Fibroblast of skin of left biceps (primary cell): ENCODE measurements at regions not wholly inside any gene's neighbourhood (a gene's known extent, or its start where the extent isn't known, plus 50 kb on each side); places are given as distances from the start of the nearest gene placed in this dataset.
"Not testable (repeated sequence)": the region's sequence is repeated elsewhere in the genome, so short reads cannot be mapped to it uniquely, and the experiment has no call there.

Source experiments
- DNase-seq, 2 experiments: peaks; one replicate each; pipeline ENCODE4 v3.0.0-alpha.2; 2013; ENCODE audit warnings: low read depth in 2 of 2

DNA sequence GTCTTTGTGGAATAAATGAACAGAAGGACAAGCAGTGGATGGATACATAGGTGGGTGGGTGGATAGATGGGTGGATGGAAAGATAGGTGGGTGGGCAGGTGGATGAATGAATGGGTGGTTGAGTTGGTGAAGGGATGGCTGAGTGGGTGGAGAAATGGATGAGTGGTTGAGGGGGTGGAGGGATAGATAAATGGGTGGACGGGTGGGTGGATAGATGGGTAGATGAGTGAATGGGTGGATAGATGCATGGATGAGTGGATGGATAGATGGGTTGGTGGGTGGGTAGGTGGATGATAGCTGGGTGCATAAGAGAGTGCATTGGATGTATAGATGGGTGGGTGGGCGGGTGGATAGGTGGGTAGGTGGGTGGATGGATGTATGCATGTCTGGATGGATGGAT, 63.5 kb downstream of the UNC93B1 start:
- not testable (repeated sequence) for DNase-seq

- not testable (repeated sequence) for DNase-seq
Observed at GRCh38 chr11:67938964-67939363, 64.9 kb downstream of the UNC93B1 start.

GRCh38 chr11:67938371-67938770, 65.5 kb downstream of the UNC93B1 start:
- not testable (repeated sequence) for DNase-seq

DNA sequence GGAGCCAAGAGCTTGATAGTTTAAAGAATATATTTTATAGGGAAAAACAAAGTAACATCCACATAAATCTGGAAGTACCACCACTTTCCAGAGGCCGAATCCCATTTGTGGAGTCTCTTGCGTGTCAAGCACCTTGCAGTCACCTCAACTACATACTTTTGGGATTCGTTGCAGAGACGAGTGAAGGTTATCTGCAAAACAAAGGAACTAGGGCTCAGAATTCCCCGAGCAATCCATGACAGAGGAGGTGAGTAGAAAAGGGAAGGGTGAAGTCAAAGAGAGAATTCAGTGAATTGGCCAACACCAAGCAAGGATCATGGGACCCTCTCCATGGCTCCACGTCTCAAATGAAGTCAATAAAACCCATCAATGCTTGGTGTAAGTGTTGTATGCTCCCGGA, 80.3 kb downstream of the UNC93B1 start:
- not testable (repeated sequence) for DNase-seq

DNA sequence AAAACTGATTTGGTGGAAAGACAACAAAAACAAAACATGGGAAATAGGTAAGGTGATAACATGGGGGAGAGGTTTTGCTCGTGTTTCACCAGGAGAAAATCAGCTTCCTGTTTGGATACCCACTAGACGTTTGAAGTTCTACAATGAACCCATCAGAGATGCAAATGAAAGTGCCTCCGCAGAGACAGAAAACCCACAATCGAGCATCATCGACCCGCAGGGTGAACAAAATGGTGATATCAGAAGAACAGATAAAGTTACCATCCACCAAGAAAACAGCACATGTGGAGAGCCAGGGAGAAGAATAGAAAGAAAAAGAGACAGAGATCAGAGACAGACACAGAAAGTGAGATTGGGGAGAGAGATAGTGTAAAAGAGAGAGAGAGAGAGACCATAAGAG, 83.4 kb downstream of the UNC93B1 start:
- not testable (repeated sequence) for DNase-seq

DNA sequence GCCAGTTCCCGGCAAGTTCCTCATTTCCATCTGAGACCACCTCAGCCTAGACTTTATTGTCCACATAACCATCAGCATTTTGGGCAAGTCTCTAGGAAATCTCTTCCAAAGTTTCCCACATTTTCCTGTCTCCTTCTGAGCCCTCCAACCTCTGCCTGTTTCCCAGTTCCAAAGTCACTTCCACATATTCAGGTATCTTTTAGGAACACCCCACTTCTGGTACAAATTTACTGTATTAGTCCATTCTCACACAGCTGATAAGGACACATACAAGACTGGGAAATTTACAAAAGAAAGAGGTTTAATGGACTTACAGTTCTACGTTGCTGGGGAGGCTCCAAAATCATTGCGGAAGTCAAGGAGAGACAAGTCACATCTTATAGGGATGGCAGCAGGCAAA, 91.7 kb downstream of the UNC93B1 start:
- not testable (repeated sequence) for DNase-seq

GRCh38 chr11:67911211-67911610, 92.7 kb downstream of the UNC93B1 start:
- DNase-seq = not testable (repeated sequence)

DNA sequence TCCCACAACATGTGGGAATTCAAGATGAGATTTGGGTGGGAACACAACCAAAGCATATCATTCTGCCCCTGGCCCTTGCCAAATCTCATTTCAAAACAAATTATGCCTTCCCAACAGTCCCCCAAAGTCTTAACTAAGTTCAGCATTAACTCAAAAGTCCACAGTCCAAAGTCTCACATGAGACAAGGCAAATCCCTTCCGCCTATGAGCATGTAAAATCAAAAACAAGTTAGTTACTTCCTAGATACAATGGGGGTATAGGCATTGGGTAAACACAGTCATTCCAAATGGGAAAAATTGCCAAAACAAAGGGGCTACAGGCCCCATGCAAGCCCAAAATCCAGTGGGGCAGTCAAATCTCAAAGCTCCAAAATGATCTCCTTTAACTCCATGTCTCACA, 93.1 kb downstream of the UNC93B1 start:
- DNase-seq = not testable (repeated sequence)

DNA sequence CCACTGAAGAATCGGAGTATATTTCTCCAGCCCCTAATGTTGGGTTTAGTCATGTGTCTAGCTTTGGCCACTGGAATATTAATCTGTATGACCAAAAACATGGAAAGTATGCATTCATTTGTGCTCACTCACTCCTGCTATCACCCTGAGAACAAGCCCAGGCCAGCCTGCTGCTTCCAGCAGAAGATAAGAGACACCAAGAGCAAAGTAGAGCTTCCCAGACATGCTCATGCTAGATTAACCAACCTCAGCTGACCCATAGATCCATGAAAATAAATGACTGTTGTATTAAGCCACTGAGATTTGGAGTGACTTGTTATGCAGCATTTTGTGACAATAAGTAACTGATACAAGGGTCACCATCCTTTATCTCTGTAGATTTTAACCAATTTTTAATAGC, 96.9 kb downstream of the UNC93B1 start:
- not testable (repeated sequence) for DNase-seq

- not testable (repeated sequence) for DNase-seq
Observed at GRCh38 chr11:67899462-67899861, 104.4 kb downstream of the UNC93B1 start.

GRCh38 chr11:67893487-67893886, 110.4 kb downstream of the UNC93B1 start:
- not testable (repeated sequence) for DNase-seq

- not testable (repeated sequence) for DNase-seq
Observed at GRCh38 chr11:67889646-67890045, 114.3 kb downstream of the UNC93B1 start.

DNA sequence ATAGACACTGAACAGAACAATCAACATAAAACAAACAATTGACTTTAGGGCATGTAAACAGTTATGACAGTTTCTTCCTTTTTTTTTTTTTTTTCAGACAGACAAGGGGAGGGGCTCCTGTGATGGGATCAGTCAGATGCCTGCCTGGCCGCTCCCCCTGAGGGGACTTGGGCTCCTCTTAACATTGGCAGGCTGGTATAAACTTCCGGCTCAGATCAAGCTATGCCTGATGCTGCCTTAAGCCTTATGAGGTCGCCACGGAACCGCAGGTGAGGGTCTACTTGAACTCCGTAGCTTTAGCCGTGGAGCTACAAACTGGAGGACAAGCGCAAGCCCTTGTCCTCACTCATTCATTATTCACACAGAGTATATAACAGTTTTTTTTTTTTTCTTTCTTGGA, 115.8 kb downstream of the UNC93B1 start:
- not testable (repeated sequence) for DNase-seq

- not testable (repeated sequence) for DNase-seq
Observed at GRCh38 chr11:67886672-67887071, 117.2 kb downstream of the UNC93B1 start.

GRCh38 chr11:67886207-67886606, 117.7 kb downstream of the UNC93B1 start:
- not testable (repeated sequence) for DNase-seq

GRCh38 chr11:67885574-67885973, 118.3 kb downstream of the UNC93B1 start:
- not testable (repeated sequence) for DNase-seq

DNA sequence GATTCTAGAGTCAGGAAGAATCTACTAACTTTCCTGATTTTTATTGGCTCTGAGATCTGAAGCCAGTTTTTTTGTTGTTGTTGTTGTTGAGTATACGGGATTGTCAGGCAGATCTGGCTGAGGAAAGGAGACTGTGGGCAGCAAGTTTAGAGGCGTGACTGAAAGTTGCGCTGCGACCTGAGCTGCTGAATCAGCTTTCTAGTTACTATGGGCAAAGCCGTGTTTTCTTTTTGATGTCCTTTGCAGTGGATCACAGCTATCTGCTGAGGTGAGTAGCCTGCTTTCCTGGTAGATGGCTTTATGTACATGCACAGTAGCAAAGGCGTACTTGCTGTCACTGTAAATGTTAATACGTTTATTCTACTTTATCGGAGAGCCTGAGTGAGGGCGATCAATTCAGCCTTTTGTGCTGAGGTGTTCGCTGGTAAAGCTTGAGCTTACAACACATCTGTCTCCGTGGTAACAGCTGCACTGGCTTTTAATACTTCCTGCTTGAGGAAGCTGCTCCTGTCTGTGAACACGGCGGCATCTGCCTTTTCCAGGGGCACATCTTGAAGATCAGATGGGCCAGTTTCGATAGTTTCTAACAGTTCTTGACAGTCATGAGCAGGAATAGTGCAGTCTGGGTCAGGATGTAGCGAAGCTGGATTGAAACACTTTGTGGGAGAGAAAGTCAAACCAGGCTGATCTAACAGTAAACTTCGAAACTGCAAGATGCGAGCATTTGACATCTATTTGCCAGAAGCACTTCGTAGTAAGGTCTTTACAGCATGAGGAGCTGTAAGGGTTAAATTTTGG, 118.9 kb downstream of the UNC93B1 start:
- DNase-seq = not testable (repeated sequence)

DNA sequence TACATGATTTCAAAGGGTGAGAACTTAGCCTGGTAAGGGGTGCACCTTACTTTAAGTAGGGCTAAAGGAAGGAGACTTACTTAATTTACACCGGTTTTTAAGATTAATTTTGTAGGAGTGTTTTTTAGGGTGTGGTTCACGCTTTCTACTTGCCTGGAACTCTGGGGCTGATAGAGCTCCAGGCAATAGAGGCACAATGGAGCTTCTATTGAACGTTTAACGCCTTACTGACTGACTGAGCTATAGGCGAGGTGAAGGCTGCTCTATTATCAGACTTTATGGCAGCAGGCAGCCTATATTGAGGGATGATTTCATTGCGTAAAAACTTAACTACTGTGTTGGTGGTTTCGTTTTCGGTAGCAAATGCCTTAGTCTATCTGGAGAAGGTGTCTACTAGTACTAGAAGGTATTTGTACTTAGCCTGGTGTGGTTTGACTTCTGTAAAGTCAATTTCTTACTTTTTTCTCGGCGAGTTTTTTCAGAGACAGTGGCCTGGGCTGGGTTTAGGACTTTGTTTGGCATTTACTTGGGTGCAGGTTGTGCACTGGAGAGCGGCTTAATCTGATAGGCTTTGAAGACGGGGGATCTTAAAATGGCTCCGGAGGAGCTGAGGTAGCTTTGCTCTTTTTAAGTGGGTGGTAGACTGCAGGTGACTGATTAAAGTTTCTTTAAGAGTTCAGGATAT, 119.7 kb downstream of the UNC93B1 start:
- not testable (repeated sequence) for DNase-seq

GRCh38 chr11:67882304-67882703, 121.6 kb downstream of the UNC93B1 start:
- not testable (repeated sequence) for DNase-seq

DNA sequence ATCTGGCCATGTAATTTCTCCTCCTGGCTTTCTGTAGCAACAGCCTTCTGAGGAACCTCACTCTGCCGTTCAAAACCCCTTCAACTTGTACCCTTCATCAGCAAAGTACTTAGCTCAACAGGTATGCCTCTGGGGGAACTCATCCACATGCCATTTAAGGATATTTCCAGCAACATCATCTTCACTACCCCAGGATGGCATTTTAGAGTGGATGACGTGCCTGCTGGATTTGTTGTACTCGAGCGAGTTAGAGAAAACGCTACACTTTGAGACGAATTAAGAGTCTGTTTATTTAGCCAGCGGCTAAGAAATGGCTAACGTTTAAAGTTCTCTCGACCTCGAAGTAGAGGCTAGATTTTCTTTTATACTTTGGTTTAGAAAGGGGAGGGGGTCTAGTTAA, 122.1 kb downstream of the UNC93B1 start:
- not testable (repeated sequence) for DNase-seq

DNA sequence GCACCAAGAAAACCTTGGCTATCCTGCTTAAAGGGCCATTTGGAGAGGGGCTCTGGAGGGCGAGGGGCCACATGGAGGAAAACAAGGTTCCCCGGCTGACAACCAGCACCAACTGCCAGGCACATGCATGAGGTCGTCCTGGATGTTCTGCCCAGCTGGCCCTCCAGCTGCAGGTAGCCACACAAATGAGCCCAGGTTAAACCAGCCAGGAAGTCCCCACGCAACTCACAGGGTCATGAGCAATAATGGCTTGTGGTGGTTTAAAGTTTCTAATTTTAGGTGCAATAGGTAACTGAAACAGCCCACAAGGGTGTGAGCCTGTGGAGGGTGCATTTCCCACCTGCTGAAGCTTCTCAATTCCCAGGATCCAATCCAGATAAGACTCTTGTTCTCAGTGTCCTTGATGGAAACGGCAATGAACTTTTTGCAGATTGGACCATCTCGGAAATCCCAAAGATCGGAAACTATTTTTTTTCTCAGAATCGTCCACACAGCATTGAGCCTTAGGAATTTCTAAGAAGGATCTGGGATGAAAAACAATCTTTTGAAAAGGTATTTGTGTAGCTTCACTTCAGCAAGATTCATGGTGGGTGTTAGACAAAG, 123.2 kb downstream of the UNC93B1 start:
- not testable (repeated sequence) for DNase-seq

- DNase-seq = not testable (repeated sequence)
Observed at GRCh38 chr11:67878666-67879065, 125.2 kb downstream of the UNC93B1 start.
